ENCODE measurements at regions not wholly inside any gene's neighbourhood (a gene's known extent, or its start where the extent isn't known, plus 50 kb on each side); places are given as distances from the start of the nearest gene placed in this dataset.

DNA sequence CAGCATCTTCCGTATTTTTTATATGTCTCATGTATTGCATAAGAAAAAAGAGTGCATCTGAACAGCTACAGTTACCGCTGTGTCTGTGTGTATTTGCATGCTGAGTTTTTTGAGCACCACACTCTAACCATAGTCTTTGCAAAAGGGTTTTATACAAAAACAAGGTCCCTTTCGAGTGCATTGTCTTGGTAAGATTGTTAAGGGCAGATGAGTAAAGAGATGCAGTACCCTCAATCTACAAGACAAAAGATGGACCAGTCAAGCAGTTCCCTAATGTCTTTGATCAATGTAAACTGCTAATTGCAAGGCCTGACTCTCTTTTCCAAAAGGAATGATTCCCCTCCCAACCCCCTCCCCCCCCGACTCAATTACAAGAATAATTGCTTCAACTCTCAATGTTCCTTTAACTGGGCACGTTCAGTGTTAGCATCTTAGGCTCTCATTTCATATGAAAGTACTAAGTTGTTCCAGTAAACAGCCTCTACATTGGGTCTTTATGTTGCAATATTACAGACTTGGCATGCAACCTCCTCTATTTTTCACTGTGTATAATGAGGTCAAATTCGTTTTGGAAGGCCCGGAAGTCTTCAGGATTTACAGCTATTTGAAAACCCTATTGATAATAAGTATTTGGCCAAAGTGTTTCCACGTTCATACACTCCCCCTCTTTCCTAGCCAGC lies 471.4 kb upstream of the RBFOX1 start:
- DNase-seq (ENCODE audit: low read depth in 1 of 2, low spot score in 1 of 2): no peak

DNA sequence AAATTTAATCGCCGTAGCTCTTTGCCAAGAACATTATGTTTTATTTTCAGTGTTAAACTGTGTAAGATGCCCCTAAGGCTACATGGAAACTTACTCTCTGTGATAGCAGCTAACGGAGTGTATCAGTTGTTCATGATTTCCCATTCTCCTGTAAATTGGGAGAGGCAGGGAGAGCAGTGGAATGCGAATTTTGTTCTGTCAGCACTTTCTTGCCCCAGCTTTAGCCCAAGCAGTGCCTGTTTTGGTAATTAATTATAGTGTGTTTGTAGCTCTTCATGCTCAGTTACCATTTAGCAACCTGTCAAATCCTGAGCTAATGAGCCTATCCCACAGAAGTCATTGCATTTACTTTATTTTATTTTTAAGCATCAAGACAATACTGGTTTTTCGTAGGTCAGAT lies 475.1 kb upstream of the RBFOX1 start:
- no peak for DNase-seq (ENCODE audit: low read depth in 1 of 2, low spot score in 1 of 2)

DNA sequence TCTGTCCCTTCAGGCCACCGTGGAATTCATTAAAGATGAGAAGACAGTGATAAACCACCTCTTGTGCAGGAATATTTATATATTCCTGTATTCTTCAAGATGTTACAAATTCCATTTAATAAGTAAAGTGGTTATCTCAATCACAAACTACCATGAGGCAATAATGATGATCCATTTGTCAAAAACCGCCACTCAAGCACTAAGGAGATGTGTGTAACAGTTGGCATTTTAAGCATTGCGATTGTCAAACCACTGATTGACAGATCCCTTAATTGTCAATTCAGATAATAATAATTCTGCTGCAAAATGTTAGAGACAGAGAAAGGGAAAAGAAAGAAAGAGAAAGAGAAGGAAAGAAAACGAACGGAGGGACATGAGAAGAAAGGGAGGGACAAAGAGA lies 476.1 kb upstream of the RBFOX1 start:
- DNase-seq (ENCODE audit: low read depth in 1 of 2, low spot score in 1 of 2): no peak

DNA sequence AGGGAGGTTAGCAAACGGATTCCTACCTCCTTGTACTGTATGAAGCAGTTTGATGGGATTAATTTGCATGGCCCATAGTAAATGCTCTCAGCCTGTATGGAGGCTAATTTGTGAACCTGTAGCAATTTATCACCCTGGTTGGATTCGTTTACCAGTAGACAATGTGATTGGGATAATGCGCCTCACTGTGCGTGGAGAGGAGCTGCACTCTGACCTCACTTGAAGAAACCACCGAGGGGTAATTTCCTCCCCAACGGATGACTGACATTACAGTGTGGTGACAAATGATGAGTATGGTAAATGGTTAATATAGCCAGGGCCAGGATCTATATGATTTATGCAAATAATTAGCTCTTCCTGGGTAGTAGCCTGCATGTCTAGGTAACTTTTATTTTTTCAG lies 479.1 kb upstream of the RBFOX1 start:
- no peak for DNase-seq (ENCODE audit: low read depth in 1 of 2, low spot score in 1 of 2)

DNA sequence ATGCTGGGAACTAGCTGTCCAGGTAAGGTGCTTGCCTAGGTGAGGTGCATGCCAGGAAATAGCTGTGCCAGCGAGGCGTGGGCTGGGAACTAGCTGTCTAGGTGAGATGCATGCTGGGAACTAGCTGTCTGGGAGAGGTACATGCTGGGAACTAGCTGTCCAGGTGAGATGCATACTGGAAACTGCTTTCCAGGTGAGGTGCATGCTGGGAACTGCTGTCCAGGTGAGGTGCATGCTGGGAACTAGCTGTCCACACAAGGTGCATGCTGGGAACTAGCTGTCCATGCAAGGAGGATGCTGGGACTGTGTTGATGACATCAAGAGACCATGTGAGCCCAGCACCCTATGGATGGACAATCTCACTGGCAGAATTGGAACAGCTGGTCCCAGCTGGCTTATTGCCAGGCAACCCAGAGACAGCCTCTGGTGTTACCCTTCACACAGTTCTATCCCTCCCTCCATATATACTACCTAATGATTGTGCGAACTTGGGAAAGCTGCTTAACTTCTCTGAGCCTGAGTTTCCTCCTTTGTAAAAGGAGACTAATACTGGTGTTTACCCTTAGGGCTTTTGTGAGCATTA lies 479.9 kb upstream of the RBFOX1 start:
- DNase-seq (ENCODE audit: low read depth in 1 of 2, low spot score in 1 of 2): no peak

DNA sequence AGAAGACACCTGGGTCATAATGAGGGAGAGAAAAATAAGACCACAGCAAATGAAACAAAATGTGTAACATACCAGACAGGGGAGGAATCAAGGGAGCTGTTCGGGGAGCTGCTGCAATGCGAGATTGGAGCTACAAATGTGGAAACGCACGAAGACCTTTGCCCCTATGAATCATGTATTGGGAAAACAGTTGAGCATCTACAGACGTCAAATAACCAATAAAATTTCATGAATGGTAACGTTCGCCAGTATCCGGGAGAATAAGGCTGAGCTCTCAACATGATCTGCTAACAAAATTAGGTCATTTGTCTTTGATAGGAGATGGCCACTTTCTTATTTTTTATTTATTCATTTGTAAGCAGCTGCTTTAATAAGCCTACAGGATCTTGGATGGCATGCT lies 486.2 kb upstream of the RBFOX1 start:
- DNase-seq (ENCODE audit: low read depth in 1 of 2, low spot score in 1 of 2): no peak

DNA sequence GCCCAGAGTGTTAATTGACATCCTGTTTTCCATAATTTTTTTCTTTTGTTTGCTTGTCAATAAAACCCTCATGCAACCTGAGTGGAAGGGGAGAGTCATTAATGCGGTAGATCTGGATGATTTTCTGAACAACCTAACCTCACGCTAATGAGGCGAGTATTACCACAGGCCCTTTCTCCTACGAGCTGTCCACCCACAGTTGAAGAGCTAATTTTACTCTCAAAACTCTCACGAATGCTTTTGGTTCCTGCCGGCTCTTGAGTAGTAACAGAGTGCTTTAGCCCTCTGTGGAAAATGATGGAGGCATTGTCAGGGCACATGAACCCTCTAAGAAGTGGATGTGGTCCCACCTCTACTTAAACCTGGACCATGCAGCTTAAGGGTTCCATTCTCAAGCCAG lies 491.3 kb upstream of the RBFOX1 start:
- no peak for DNase-seq (ENCODE audit: low read depth in 1 of 2, low spot score in 1 of 2)

DNA sequence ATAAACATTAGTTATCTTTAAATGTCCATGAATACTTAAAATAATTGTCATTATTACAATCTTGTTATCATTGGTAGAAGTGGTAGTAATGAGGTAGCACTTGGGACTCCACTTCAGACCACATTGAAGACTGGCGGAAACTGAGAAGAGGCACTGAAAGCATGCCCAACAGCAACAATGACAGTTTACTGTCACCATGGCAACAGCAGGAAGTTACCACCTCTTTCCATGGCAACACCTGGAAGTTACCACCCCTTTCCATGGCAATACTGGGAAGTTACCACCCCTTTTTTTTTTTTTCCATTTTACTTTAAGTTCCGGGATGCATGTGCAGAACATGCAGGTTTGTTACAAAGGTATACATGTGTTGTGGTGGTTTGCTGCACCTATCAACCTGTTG lies 494.9 kb upstream of the RBFOX1 start:
- no peak for DNase-seq (ENCODE audit: low read depth in 1 of 2, low spot score in 1 of 2)

DNA sequence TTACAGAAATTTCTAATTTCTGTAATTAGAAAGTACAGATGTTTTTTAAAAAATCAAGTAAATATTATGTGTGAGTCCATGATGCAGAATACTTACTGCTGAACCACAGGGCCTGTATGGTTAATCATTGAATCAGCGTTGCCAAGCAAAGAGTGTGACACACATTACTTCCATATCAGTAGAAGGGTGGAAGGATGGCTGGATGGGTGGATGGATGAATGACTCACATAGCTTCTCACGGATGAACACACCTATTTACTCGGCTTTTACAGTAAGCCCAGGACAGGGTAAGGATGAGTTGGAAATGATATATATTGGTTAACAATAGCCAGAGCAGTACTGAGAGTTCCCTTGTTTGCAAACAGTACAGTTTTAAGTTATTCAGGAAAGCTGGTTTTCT lies 495.9 kb upstream of the RBFOX1 start:
- DNase-seq (ENCODE audit: low read depth in 1 of 2, low spot score in 1 of 2): no peak

DNA sequence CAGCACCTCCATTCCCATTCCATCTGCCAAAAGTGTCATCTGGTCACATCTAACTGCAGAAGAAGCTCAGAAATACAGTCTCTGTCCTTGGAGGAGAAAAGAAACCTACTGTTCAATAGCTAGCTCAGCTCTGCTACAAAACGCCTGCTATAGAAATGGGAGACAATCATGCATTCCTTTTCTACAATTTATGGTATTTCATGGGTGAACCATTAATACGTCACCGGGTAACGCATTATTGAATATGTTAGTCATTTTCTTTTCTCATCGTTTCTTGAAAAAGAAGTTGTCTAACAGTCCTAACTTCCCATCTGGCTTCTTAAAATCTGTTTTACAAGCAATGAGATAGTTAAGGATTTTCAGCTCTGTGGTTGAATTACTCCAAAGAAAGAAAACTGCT lies 496.7 kb upstream of the RBFOX1 start:
- DNase-seq (ENCODE audit: low read depth in 1 of 2, low spot score in 1 of 2): no peak

DNA sequence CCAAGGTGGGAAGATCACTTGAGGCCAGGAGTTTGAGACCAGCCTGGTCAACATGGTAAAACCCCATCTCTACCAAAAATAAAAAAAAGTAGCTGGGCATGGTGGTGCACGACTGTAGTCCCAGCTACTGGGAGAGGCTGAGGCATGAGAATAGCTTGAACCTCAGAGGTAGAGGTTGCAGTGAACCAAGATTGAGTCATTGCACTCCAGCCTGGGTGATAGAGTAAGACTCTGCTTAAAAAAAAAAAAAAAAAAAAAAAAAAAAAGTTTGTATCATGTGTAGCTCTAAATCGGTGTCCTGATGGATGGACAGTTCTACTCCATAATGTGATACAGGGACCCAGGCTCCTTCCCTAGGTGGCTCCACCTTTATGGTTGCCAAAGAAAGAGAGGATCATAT lies 497.1 kb upstream of the RBFOX1 start:
- DNase-seq (ENCODE audit: low read depth in 1 of 2, low spot score in 1 of 2): no peak

DNA sequence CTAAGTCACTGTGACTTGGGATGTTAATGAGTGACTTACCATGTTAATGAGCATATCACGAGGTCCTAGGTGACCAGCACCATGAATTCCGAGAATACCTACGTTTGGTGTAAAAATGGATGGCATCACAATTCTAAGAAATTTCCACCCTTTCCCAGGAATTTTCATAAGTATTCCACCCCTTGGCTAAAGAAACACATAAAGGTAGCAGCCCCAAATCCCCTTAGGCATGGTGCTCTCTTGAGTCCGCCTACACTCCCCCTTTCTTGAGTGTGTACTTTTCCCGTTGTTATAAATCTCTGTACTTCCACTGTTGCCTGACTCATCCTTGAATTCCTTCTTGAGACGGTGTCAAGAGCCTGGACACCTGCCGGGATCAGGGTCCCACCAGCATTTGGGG lies 504.0 kb upstream of the RBFOX1 start:
- no peak for DNase-seq (ENCODE audit: low read depth in 1 of 2, low spot score in 1 of 2)

DNA sequence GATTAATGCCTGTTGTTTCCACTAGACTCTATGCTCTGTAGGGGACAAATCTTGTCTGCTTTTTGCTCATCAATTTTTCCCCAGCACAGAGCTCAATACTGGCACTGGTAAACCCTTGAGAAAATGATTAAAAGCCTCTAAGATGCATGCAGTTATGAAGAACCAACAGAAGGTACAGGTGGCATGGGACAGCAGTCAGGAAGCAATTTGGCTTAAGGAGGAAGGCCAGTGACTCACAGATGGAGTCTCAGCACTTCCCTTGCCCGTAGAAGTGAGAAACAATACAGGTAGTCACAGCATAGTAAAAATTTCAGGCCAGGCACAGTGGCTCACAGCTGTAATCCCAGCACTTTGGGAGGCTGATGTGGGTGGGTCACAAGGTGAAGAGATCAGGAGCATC lies 504.7 kb upstream of the RBFOX1 start:
- DNase-seq (ENCODE audit: low read depth in 1 of 2, low spot score in 1 of 2): no peak

DNA sequence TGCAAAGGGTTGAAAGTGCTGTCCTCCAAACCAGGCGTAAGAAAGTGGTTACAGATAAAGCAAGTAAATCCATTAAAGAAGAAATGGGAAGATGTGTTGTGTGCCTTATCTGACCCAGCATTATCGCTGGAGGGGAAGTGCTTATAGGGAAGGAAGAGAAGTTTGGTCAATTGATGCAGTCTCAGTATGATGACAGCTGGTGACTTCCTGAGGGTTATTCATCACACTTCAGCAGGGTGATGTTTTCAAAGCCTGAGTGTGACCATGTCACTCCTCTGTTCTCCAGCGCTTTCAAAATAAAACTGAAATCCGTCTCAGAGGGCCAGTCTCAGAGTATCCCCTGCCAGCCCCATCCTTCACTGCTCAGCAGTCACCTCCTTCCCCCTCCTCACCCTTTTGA lies 505.4 kb upstream of the RBFOX1 start:
- DNase-seq (ENCODE audit: low read depth in 1 of 2, low spot score in 1 of 2): no peak

DNA sequence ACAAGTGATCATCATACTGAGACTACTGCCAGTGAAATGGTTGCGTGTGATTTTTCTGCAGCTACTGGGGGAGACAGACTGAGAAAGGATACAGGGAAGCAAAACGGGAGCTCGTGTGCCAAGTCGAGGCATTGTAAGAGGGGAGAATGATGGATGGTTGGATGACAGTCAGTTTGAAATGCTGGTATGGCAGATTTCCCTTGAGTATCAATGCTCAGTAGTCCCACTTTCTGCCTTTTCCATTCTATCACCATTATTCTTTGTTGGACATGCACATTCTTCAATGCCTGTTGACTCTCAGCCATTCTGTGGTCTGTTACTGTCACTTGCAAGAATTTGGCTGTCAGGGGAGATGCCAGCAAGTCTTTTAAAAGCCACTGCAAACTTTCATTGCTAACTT lies 510.6 kb upstream of the RBFOX1 start:
- no peak for DNase-seq (ENCODE audit: low read depth in 1 of 2, low spot score in 1 of 2)

DNA sequence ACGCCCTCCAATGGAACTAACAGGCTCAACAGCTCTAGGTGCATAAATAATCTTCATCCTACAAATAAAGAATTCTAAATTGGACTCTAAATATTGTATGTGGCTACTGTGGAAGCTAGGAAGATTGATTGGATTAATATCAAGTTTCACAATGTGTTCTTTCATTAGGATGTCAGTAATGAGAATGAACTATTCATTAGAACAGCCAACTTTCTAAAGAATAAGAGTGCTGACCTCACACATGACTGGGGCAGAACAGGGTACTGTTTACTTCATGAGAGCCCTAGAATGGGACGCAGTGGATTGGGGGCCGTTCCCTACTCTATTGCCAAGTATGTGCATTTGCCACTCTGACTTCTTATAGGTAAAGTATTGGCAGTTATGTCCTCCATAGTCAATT lies 528.2 kb upstream of the RBFOX1 start:
- no peak for DNase-seq (ENCODE audit: low read depth in 1 of 2, low spot score in 1 of 2)

DNA sequence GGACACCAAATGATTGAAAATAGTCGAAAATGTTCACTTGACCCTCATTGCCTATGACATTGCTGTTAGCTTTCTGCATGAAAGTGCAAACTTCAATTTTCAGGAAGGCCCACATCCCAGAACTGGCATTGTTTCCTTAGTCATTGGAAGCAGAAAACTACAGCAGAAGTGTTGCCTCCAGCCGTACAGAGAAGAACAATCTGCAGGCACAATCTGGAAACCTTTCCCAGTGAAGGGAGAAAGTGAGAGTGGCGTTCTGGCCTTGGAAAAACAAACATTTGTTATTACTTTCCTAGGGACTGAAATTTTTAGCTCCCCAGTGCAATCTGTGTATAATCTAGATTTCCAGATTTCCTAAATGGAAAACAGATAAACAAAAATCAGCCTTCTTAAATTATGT lies 529.5 kb upstream of the RBFOX1 start:
- no peak for DNase-seq (ENCODE audit: low read depth in 1 of 2, low spot score in 1 of 2)

DNA sequence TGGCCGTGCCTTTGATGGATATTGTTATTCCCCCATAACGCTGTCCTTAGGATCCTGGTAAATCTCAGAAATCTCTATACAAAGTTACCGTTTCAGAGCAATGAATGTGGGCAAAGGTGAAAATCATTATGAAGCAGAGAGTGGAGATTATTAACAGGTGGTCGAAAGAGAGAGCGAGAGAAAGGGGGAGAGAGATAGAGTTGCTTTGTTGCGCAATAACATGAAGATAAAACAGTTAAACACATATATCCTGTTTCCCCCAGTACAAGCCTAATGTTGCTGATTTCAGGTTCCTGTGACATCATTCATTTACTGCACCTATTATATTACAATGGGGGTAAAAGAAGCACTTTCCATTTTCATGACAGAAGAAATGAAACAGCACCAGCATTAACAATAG lies 535.4 kb upstream of the RBFOX1 start:
- no peak for DNase-seq (ENCODE audit: low read depth in 1 of 2, low spot score in 1 of 2)

DNA sequence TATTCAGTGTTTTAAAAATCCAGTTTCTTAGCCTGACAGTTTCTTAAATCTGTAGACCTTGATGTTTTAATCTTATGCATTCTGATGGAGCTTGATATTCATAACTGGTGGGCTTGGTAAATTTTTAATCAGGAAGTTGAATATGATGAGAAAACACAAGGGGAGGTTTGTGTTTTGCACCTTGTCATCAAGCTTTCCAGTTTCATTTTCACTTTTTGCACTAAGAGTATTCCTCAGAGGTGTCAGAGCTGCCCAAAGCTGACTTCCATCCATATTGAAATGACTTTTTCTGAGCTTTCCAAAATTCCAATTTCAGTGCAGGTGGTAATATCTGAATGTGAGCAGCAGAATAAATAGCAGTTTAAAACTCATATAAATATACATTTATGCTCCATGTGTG lies 555.0 kb upstream of the RBFOX1 start:
- no peak for DNase-seq (ENCODE audit: low read depth in 1 of 2, low spot score in 1 of 2)

DNA sequence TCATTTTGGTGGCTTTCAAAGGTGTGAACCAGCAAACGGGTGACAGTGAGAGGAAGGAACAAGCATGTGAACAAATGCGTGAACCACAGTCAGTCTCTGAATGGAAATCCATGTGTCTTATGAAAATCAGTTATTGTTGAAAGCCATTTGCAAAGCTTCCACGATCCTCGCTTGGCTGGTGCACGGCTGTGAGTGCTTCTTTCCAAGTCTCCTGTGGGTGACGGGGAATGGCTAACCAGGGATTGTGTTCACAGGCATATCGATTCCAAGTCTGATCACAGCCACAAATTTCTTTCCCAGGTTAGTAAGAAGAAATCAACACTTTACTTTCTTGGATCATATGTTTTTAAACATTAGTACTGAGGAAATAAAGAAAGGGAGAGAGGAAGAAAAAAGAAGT lies 556.9 kb upstream of the RBFOX1 start:
- DNase-seq (ENCODE audit: low read depth in 1 of 2, low spot score in 1 of 2): no peak

DNA sequence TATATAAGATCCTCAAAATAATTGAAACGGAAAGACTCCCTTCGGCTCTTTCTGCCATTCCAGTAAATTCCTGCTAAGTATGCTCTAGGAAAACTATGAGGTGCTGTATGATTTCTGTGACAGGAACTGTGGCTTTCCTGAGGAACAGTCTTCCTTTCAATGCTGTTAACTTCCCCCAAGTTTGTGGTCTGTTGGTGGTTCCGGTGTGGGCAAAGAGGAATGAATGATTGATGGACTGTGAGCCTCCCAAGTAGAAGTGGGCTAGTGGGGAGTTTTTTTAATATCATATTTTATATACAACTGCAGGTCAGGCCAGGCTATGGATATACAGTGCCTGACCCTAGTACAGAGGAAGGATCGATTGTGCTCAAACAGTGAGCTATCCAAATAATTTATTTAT lies 560.7 kb upstream of the RBFOX1 start:
- no peak for DNase-seq (ENCODE audit: low read depth in 1 of 2, low spot score in 1 of 2)

DNA sequence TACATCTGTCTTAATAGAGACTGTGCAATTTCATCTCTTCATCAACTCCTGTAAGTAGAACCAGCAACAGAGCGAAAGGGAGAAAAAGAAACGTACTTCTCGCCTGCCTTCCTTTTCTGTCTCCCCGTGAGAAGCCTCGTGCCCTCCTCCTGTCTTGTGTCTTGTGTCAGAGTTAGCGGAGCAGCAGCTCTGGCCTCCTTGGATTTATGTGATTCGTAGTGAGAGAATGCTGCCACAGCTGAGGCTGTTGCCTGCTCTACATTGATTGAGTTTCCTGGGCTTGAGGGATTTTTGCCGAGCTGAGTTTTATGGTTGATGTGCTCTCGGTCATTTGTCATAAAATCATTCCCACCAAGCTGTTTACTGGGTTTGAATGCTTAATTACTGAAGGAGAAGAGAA lies 579.1 kb upstream of the RBFOX1 start:
- DNase-seq (ENCODE audit: low read depth in 1 of 2, low spot score in 1 of 2): no peak

DNA sequence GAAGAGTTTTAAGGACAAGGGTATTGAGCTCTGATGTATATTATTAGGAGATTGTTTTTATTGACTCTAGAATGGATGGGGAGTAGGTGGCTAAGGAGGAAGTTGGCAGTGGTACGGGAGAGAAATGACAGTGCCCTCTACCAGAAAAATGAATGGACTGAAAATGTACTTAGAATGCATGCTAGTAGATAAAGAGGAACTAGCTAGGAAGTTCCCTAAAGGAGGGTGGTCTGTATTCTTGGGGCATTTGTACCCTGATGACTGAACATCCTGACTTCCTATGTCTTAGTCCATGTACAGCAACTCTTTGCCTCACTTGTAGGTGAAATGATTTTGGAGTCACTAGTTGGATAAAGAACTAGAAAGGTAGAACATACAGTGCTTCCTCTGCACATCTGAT lies 581.5 kb upstream of the RBFOX1 start:
- no peak for DNase-seq (ENCODE audit: low read depth in 1 of 2, low spot score in 1 of 2)

DNA sequence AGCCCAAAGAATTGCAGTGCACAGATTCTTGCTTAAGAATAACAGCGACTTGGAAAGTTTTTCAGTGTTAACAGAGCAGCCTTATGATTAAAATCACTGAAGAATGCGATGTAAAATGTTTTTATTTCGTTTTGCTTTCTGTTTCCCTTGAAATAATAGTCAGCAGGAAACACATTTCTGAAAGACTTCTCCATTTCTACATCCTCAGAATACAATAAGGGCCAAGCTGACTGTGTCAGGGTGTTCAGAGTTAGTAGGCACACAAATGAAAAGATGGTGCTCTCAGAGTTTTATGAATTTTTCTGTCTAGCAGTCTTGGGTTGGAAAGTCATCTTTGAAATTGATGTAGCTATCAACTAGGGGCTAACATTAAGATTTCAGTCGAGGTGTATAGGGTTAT lies 582.9 kb upstream of the RBFOX1 start:
- no peak for DNase-seq (ENCODE audit: low read depth in 1 of 2, low spot score in 1 of 2)

Data from activated T-helper 1 cell treated with anti-CD3 and anti-CD28 coated beads, Interleukin-2, amount 50 U/mL, for 16 hours (primary cell).